Spinal cord (tissue), 9 donors: ENCODE measurements at regions not wholly inside any gene's neighbourhood (a gene's known extent, or its start where the extent isn't known, plus 50 kb on each side); places are given as distances from the start of the nearest gene placed in this dataset.

Experiments used
- DNase-seq, 6 donors: peaks; one replicate each; pipeline versions ENCODE4 v3.0.0 to v3.0.0-alpha.2; 2013 to 2015; ENCODE audit warnings: low spot score in 6 of 6, low read depth in 4 of 6
- H3K27ac ChIP-seq: one replicate; pipeline ENCODE4 v1.5.1; 2013; ENCODE audit warnings: low read depth, low read length, control low read depth
- H3K27me3 ChIP-seq: one replicate; pipeline ENCODE4 v1.6.1; 2013; ENCODE audit warnings: low read length; ENCODE audit not compliant: control insufficient read depth, insufficient read depth
- H3K36me3 ChIP-seq: one replicate; pipeline ENCODE4 v1.6.1; 2013; ENCODE audit warnings: low read length; ENCODE audit not compliant: control insufficient read depth, insufficient read depth
- H3K4me1 ChIP-seq: one replicate; pipeline ENCODE4 v1.6.1; 2013; ENCODE audit warnings: low read length; ENCODE audit not compliant: control insufficient read depth, insufficient read depth
- H3K4me3 ChIP-seq: one replicate; pipeline ENCODE4 v1.5.1; 2013; ENCODE audit warnings: low read depth, low read length, control low read depth
- H3K9me3 ChIP-seq: one replicate; pipeline ENCODE4 v1.6.1; 2013; ENCODE audit warnings: low read length; ENCODE audit not compliant: control insufficient read depth, insufficient read depth
- WGBS: methylation state at CpG from one replicate; pipeline ENCODE4 v1.1.5; 2013; ENCODE audit warnings: missing lambda C conversion rate; ENCODE audit not compliant: insufficient coverage; 5-methylcytosine and 5-hydroxymethylcytosine counted together
- donor health status: healthy.

GRCh38 chr3:56914646-56915045 lies 112.9 kb upstream of the ARHGEF3 start:
- no peaks in the 10 kb centered on the region for H3K9me3 ChIP-seq
- no peaks in the 10 kb centered on the region for H3K27me3 ChIP-seq
- H3K27ac ChIP-seq: no peak overlapping the region
- no peak for DNase-seq
- H3K4me1 ChIP-seq: peaks cover 7% of the 10 kb centered on the region
- no peaks in the 10 kb centered on the region for H3K36me3 ChIP-seq
- no peak overlapping the region for H3K4me3 ChIP-seq
- WGBS: no CpG with 5 or more reads among the region's 3 CpGs

GRCh38 chr3:56911363-56911762 lies 109.6 kb upstream of the ARHGEF3 start:
- H3K9me3 ChIP-seq: no peaks in the 10 kb centered on the region
- no peaks in the 10 kb centered on the region for H3K36me3 ChIP-seq
- 82% methylated on average over 6 of the region's 8 CpGs for WGBS
- no peak overlapping the region for H3K4me3 ChIP-seq
- no peak overlapping the region for H3K27ac ChIP-seq
- H3K27me3 ChIP-seq: no peaks in the 10 kb centered on the region
- DNase-seq: no peak
- H3K4me1 ChIP-seq: peaks cover 6% of the 10 kb centered on the region

- WGBS: 86% methylated on average over 4 of the region's 6 CpGs
- H3K4me3 ChIP-seq: no peak overlapping the region
- no peak for DNase-seq
- no peaks in the 10 kb centered on the region for H3K27me3 ChIP-seq
- H3K9me3 ChIP-seq: no peaks in the 10 kb centered on the region
- no peak overlapping the region for H3K27ac ChIP-seq
- no peaks in the 10 kb centered on the region for H3K4me1 ChIP-seq
- H3K36me3 ChIP-seq: no peaks in the 10 kb centered on the region
Observed at GRCh38 chr3:56909349-56909748, 107.6 kb upstream of the ARHGEF3 start.

GRCh38 chr3:56908004-56908403 lies 106.3 kb upstream of the ARHGEF3 start:
- 68% methylated on average over 3 of the region's 5 CpGs for WGBS

GRCh38 chr3:56904552-56905215 lies 102.9 kb upstream of the ARHGEF3 start:
- DNase-seq: no peak
- Histone ChIP-seq H3K4me3 (no peak overlapping the region), H3K36me3 (no peaks in the 10 kb centered on the region), H3K27ac (no peak overlapping the region), H3K4me1 (peaks cover 3% of the 10 kb centered on the region), H3K9me3 (no peaks in the 10 kb centered on the region), H3K27me3 (no peaks in the 10 kb centered on the region)
- 69% methylated on average over 6 of the region's 6 CpGs for WGBS

More at GRCh38 chr3:56908004-56908403, 106.3 kb upstream of the ARHGEF3 start:
- Histone ChIP-seq H3K36me3 (no peaks in the 10 kb centered on the region), H3K4me3 (no peak overlapping the region), H3K27me3 (no peaks in the 10 kb centered on the region), H3K4me1 (no peaks in the 10 kb centered on the region), H3K9me3 (no peaks in the 10 kb centered on the region), H3K27ac (no peak overlapping the region)
- no peak for DNase-seq

GRCh38 chr3:56903231-56903782 lies 101.6 kb upstream of the ARHGEF3 start:
- no peak for DNase-seq
- peaks cover 3% of the 10 kb centered on the region for H3K4me1 ChIP-seq
- no peaks in the 10 kb centered on the region for H3K27me3 ChIP-seq
- no CpG with 5 or more reads among the region's 1 CpG for WGBS
- no peaks in the 10 kb centered on the region for H3K9me3 ChIP-seq
- no peaks in the 10 kb centered on the region for H3K36me3 ChIP-seq
- H3K4me3 ChIP-seq: no peak overlapping the region
- no peak overlapping the region for H3K27ac ChIP-seq

GRCh38 chr3:56902468-56903160 lies 100.9 kb upstream of the ARHGEF3 start:
- DNase-seq: no peak
- Histone ChIP-seq H3K4me3 (no peak overlapping the region), H3K27ac (no peak overlapping the region), H3K4me1 (peaks cover 3% of the 10 kb centered on the region), H3K9me3 (no peaks in the 10 kb centered on the region), H3K27me3 (no peaks in the 10 kb centered on the region), H3K36me3 (no peaks in the 10 kb centered on the region)
- WGBS: 68% methylated on average over 2 of the region's 3 CpGs

GRCh38 chr3:56900801-56901200 lies 99.1 kb upstream of the ARHGEF3 start:
- H3K4me1 ChIP-seq: peaks cover 3% of the 10 kb centered on the region
- no peak overlapping the region for H3K4me3 ChIP-seq
- H3K27ac ChIP-seq: no peak overlapping the region
- H3K36me3 ChIP-seq: no peaks in the 10 kb centered on the region
- no peaks in the 10 kb centered on the region for H3K9me3 ChIP-seq
- H3K27me3 ChIP-seq: no peaks in the 10 kb centered on the region
- DNase-seq: no peak
- no CpG with 5 or more reads among the region's 1 CpG for WGBS

GRCh38 chr3:56899851-56900250 lies 98.1 kb upstream of the ARHGEF3 start:
- H3K4me1 ChIP-seq: peaks cover 9% of the 10 kb centered on the region
- no peak overlapping the region for H3K27ac ChIP-seq
- no peaks in the 10 kb centered on the region for H3K36me3 ChIP-seq
- no CpG with 5 or more reads among the region's 6 CpGs for WGBS
- H3K4me3 ChIP-seq: no peak overlapping the region
- no peak for DNase-seq
- no peaks in the 10 kb centered on the region for H3K27me3 ChIP-seq
- no peaks in the 10 kb centered on the region for H3K9me3 ChIP-seq

GRCh38 chr3:56899078-56899477 lies 97.3 kb upstream of the ARHGEF3 start:
- Histone ChIP-seq H3K4me1 (peaks cover 9% of the 10 kb centered on the region), H3K27me3 (no peaks in the 10 kb centered on the region), H3K4me3 (no peak overlapping the region), H3K27ac (no peak overlapping the region), H3K36me3 (no peaks in the 10 kb centered on the region), H3K9me3 (no peaks in the 10 kb centered on the region)
- no peak for DNase-seq
- no CpG with 5 or more reads among the region's 6 CpGs for WGBS
